ENCODE measurements at regions not wholly inside any gene's neighbourhood (a gene's known extent, or its start where the extent isn't known, plus 50 kb on each side); places are given as distances from the start of the nearest gene placed in this dataset.
"Not testable (repeated sequence)": the region's sequence is repeated elsewhere in the genome, so short reads cannot be mapped to it uniquely, and the experiment has no call there.

DNA sequence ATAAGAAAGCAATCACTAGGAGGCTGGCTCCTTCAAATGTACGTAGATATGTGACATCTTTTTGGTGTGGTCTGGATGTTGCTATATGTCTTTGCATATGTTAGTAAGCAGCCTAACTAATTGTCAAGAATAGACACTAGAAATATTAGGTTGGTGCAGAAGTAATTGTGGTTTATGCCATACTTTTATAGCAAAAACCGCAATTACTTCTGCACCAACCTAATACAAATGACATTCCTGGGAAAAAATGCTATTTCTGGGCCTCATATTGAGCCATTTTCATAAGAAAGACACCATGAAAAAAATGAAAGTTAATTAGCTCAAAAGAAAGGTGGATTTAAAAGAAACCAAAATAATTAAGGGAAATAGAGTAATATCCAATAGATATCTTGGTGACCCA is 555.8 kb downstream of the ZNF385D start:
- Histone ChIP-seq H2BK20ac (ENCODE audit: low read depth, low read length) (no peak overlapping the region), H3K9me1 (ENCODE audit: insufficient read depth, low read length) (no peaks in the 10 kb centered on the region), H3K4me1 (ENCODE audit: control insufficient read depth, insufficient read depth, low read length) (no peaks in the 10 kb centered on the region), H4K8ac (ENCODE audit: low read depth in 2 of 2, low read length in 2 of 2) (no peak overlapping the region), H4K5ac (ENCODE audit: low read depth, low read length) (no peak overlapping the region), H2BK120ac (ENCODE audit: low read depth, low read length) (no peak overlapping the region), H4K20me1 (ENCODE audit: insufficient read depth, low read length) (no peaks in the 10 kb centered on the region), H2AK5ac (ENCODE audit: low read depth, low read length) (no peak overlapping the region), H3K4me3 (ENCODE audit: insufficient read depth, low read depth, low read length) (no peak overlapping the region), H2BK5ac (ENCODE audit: low read depth, low read length, poor library complexity, severe bottlenecking) (no peak overlapping the region), H3K23ac (ENCODE audit: low read depth, low read length) (no peak overlapping the region), H3K4me2 (ENCODE audit: low read depth, low read length) (no peak overlapping the region), H3K18ac (ENCODE audit: low read depth, low read length) (no peak overlapping the region), H3K36me3 (ENCODE audit: control insufficient read depth, insufficient read depth, low read length) (no peaks in the 10 kb centered on the region), H3K79me1 (ENCODE audit: low read depth in 1 of 2, low read length in 2 of 2) (no peaks in the 10 kb centered on the region), H4K91ac (ENCODE audit: insufficient read depth, low read depth, low read length) (no peak overlapping the region), H2AK9ac (replicated peaks; ENCODE audit: low read depth, low read length, poor library complexity) (no peak overlapping the region), H2BK15ac (ENCODE audit: low read depth, low read length) (no peak overlapping the region), H2AFZ (replicated peaks; ENCODE audit: low read length, poor library complexity) (no peak overlapping the region), H3K27me3 (ENCODE audit: control insufficient read depth, insufficient read depth, low read length) (no peaks in the 10 kb centered on the region), H3K9me3 (ENCODE audit: control insufficient read depth, insufficient read depth, low read length) (no peaks in the 10 kb centered on the region), H3K56ac (ENCODE audit: extremely low read depth, insufficient read depth, low read length) (no peak overlapping the region), H3K27ac (ENCODE audit: insufficient read depth, low read length) (no peak overlapping the region), H3K9ac (ENCODE audit: low read depth, low read length) (no peak overlapping the region), H3K14ac (replicated peaks; ENCODE audit: low read depth, low read length) (no peak overlapping the region), H3K4ac (ENCODE audit: low read depth, low read length) (no peak overlapping the region)
- DNase-seq (no peak), ATAC-seq (ENCODE audit: low read depth) (no peak)
- in situ Hi-C loops (cut with MboI; ENCODE audit: low sequenced_read_pairs) (no loop called here), intact Hi-C loops (cut with micrococcal nuclease) (no loop called here), dilution Hi-C loops (cut with HindIII; ENCODE audit: low sequenced_read_pairs, unreplicated experiment) (no loop called here)
- CTCF ChIA-PET = no interaction called here
- POLR2A ChIA-PET (ENCODE audit: unreplicated experiment) = no interaction called here
- no TSS peak for BruUV-seq (replicated peaks)
- no CpG with 5 or more reads among the region's 2 CpGs for WGBS, 2 experiments (ENCODE audit: extremely low coverage in 2 of 2, insufficient read length in 1 of 2)
- no peak for TF ChIP-seq RAD21 (IDR thresholded peaks at IDR 0.05; ENCODE audit: low read length)

DNA sequence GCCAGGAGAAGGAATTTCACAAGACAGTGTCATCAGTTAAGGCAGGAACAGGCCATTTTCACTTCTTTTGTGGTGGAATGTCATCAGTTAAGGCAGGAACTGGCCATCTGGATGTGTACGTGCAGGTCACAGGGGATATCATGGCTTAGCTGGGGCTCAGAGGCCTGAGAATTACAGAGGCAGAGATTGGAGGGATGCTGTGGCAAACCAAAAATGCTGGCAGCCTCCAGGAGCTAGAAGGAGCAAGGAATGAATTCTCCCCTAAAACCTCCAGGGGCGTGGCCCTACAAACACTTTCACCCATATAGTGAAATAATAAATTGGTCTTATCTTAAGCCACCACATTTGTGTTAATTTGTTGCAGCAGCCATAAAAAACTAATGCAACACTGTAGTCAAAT is 557.0 kb downstream of the ZNF385D start:
- H3K23ac ChIP-seq (ENCODE audit: low read depth, low read length); H2BK5ac ChIP-seq (ENCODE audit: low read depth, low read length, poor library complexity, severe bottlenecking); H4K5ac ChIP-seq (ENCODE audit: low read depth, low read length); dilution Hi-C loops (cut with HindIII; ENCODE audit: low sequenced_read_pairs, unreplicated experiment); H3K56ac ChIP-seq (ENCODE audit: extremely low read depth, insufficient read depth, low read length); ATAC-seq (ENCODE audit: low read depth); H3K4me3 ChIP-seq (ENCODE audit: insufficient read depth, low read depth, low read length); H3K36me3 ChIP-seq (ENCODE audit: control insufficient read depth, insufficient read depth, low read length); POLR2A ChIA-PET (ENCODE audit: unreplicated experiment); H3K9ac ChIP-seq (ENCODE audit: low read depth, low read length); H3K9me1 ChIP-seq (ENCODE audit: insufficient read depth, low read length); H4K91ac ChIP-seq (ENCODE audit: insufficient read depth, low read depth, low read length); in situ Hi-C loops (cut with MboI; ENCODE audit: low sequenced_read_pairs); H2AK9ac ChIP-seq (replicated peaks; ENCODE audit: low read depth, low read length, poor library complexity); H3K79me1 ChIP-seq (ENCODE audit: low read depth in 1 of 2, low read length in 2 of 2); CTCF ChIA-PET; H3K18ac ChIP-seq (ENCODE audit: low read depth, low read length); H3K14ac ChIP-seq (replicated peaks; ENCODE audit: low read depth, low read length); H3K4me2 ChIP-seq (ENCODE audit: low read depth, low read length); H2AK5ac ChIP-seq (ENCODE audit: low read depth, low read length); H2BK20ac ChIP-seq (ENCODE audit: low read depth, low read length); BruUV-seq (replicated peaks); H2BK120ac ChIP-seq (ENCODE audit: low read depth, low read length); H3K27me3 ChIP-seq (ENCODE audit: control insufficient read depth, insufficient read depth, low read length); H3K27ac ChIP-seq (ENCODE audit: insufficient read depth, low read length); DNase-seq; H3K4ac ChIP-seq (ENCODE audit: low read depth, low read length); H3K4me1 ChIP-seq (ENCODE audit: control insufficient read depth, insufficient read depth, low read length); H4K20me1 ChIP-seq (ENCODE audit: insufficient read depth, low read length); H4K8ac ChIP-seq (ENCODE audit: low read depth in 2 of 2, low read length in 2 of 2); H2AFZ ChIP-seq (replicated peaks; ENCODE audit: low read length, poor library complexity); H3K9me3 ChIP-seq (ENCODE audit: control insufficient read depth, insufficient read depth, low read length); intact Hi-C loops (cut with micrococcal nuclease); H2BK15ac ChIP-seq (ENCODE audit: low read depth, low read length): not testable (repeated sequence)
- WGBS, 2 experiments (ENCODE audit: extremely low coverage in 2 of 2, insufficient read length in 1 of 2) = no CpG with 5 or more reads among the region's 2 CpGs
